NOMO-1 treated with dmso at 0.1 percent for 144 hours (cell line): ENCODE measurements at regions not wholly inside any gene's neighbourhood (a gene's known extent, or its start where the extent isn't known, plus 50 kb on each side); places are given as distances from the start of the nearest gene placed in this dataset.
"Not testable (repeated sequence)": the region's sequence is repeated elsewhere in the genome, so short reads cannot be mapped to it uniquely, and the experiment has no call there.

ENCODE experiments used
- DNase-seq: peaks from one replicate; lab custom pipeline; 2025; ENCODE audit not compliant: unreplicated experiment; lab: John Stamatoyannopoulos, UW

DNA sequence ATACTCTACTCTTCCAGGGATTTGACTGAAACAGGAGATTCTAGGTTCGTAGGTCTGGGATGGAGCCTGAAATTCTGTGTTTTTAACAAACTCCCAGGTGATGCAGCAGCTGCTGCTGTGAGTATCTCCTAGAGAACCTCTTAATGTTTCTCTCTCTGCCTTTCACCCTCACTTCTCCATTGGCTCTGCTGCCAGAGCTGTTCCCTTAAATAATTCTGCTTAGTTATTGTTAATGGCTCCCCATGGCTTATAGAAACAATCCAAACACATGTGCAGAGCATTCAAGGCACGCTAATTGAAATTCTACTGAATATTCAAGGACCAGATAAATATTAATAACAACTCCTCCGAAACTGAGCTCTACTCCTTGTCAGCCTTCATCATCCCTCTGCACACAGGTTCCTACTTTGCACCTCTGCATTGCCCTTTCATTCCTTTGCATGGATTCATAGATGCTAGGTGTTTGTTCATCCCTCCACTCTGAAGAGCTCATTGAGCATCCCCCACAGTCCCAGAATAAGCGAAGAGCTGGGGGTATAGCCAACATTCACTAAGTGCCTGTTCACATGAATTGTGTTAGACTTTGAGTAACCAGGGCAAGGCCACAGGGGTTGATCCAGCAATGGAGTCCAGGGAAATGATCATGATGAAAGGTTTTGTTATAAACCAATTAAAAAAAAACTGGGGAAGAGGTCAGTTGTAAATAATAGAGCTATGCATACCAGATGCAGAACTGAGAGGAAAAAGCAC is 488.4 kb upstream of the JAG1 start:
- no peak for DNase-seq

DNA sequence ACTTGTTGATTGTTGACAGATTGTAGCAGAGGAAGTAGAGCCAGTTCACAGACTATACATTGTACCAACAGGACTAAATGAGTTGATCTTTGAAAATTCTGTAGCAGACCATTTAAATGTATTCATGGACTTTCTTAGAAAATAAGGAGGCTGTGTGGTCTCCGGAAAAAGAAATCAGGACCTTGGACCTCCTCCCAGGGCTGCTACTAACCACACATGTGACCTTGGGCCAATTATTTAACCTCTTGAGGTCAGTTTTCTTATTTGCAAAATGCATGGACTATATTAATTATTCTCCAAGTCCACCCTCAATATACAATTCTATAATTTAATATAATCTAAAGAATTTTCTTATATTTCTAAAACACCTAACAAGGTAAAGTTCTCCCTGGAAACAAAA is 492.0 kb upstream of the JAG1 start:
- DNase-seq: no peak

DNA sequence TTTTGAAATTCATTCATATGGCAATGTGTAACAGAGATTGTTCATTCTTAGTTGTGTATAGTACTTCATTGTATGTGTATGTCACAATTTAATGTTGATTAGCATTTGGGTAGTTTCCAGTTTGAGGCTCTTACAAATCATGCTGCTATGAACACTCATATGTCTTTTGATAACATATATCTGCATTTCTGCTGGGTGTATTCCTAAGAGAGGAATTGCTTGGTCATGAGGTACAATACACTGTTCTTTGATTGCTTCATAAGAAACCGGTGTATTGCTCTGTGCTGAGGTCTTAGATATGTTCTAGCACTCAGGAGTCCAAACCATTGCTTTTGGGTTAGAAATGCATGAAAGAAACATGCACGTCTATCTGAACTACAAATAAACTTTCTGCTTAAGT is 492.9 kb upstream of the JAG1 start:
- no peak for DNase-seq

DNA sequence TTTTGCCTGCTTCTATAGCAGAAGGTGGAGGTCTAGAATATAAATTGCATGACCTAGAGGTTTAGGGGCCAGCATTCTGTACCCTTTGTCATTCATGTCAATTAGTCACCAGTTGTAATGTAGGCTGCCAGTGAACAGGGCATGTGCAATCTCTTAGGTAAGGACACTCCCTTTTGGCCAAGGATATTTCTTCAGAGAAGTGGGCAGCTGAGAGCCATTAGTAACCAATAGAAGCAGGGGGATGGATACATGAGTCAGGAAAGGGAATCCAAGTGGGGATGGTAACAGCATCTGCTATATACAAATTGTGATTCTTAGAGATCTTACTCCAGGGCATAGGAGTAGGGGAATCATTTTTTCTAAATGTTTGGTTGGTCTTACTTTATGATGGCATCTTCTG is 494.2 kb upstream of the JAG1 start:
- DNase-seq: no peak

DNA sequence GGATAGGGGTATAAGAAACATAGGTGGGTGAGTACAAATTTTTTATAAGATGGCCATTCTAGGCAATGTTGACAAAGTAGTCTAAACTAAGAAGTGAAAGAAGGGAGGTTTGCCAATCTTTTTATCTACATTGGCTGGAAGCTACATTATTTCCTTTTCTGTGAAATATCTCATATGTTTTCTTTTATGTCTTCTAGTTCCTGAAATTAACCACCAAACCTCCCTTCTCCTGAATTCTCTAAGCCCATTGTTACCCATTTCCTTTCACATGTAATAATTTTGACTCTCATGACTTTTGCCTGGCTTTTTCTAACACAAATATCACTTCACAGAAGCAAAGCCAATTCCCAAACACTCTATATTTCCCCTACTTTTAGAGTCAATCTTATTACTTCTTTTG is 496.2 kb upstream of the JAG1 start:
- no peak for DNase-seq

DNA sequence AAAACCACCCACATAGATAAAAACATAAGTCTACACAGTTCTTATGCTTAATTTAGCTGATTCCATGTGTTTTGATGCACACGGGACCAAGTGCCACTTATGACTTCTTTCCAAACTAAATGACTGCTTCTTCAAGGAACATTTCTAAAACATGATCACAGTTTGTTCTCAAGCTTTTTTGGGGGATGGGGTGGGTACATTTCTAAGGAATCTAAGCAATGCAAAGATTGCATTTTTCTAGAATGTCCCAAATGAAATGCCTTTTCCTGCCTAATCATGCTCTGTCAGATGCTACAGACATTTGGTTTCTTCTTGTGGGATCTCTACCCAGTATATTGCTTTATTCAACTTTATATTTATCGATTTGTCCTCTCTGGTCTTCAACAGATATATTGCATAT is 496.8 kb upstream of the JAG1 start:
- DNase-seq: no peak

DNA sequence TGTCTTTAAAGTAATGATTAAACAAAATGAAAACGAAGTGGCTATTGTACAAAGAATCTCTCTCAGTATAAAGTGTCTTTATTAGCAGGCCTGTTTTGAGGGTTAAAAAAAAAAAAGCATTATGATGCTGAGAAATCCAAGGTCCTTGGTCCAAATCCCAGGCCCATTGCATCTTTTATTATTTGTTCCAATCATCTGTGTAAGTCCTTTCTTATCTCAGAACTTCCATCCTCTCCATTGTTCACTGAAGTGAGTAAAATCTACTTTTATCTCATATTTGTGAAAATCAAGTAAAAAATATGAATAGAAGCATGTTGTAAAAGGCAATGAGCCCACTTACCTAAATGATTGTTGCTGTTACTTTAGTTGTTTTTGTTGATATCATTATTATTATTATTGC is 499.1 kb upstream of the JAG1 start:
- DNase-seq: no peak

DNA sequence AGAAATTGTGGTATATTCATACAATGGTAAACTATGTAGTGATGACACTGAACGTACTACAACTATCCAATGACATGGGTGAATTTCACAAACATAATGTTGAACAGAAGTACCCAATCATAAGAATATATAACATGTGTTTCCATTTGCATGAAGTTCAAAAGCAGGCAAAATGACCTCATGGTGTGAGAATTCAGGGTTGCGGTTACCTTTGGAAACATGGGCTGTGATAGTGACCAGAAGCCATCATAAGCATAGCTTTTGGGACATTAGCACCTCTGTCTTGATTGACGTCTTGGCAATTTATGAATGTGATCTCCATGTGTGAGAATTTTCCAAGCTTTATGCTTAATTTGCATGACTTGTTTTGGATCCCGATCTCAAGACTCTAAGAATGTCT is 500.1 kb upstream of the JAG1 start:
- DNase-seq: no peak

DNA sequence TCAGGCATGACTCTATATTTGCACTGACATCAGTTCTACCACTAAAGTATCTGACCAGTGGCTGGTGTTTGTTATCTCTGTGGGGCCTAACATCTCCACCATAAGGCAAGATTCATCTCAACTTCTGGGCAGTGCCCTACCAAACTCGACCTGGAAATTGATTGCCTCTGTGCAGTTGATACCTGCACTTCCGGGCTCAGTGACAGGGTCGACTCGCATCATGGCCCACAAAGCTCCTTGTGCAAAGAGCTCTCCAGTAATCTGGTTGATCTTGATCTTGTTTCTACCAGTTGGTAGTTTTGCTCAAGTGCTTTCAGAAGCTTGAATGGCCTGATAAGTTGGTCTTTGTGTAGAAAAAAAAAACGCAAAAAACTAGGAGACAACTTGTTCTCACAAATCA is 501.1 kb upstream of the JAG1 start:
- no peak for DNase-seq

DNA sequence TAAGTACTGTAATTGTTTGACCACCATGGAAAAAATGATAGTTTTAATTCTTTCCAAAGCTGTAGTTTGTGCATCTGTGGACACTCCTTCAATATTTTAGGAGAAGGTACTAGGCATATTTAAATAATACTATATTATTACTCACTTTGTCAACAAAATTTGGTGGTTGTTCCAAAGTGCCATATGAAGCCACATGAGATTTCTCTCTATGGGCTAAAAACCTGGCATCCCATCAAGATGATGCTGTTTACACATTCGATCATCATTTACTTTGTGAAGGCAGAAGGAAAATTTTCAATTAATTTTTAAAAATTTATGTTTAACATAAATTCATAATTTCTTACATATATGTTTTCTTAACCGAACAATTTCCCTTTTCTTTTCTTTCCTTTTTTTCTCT is 502.6 kb upstream of the JAG1 start:
- no peak for DNase-seq

DNA sequence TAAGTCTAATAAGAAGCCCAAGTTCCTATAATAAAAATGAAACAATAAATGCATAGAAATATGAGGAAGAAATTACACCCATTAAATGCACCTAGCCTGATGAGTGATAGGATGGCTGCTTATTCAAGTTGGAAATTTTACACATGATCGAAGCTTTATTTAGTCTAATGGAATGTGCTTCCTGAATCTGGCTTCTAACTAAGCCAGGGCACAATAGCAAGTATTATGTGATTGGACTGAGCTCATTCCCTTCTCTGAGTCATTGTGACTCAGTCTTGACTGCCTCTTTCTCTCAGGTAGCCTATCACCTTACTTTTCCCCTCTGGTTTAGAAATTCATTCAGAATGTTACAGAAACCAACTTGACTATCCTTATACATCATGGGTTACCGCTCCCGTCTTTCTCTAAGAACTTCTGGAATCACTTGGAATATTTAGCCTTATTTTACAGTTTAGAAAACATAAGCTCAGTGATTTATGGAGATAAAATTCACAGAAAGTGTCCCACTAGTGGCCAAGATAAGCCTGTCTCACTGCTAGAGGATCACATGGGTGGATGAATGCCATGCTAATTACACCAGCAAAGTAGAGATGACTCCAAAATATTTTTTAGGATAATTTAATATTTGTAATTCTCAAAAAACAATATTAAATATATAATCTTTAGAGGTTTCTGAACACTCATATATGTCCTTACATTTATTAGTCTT is 505.3 kb upstream of the JAG1 start:
- no peak for DNase-seq

DNA sequence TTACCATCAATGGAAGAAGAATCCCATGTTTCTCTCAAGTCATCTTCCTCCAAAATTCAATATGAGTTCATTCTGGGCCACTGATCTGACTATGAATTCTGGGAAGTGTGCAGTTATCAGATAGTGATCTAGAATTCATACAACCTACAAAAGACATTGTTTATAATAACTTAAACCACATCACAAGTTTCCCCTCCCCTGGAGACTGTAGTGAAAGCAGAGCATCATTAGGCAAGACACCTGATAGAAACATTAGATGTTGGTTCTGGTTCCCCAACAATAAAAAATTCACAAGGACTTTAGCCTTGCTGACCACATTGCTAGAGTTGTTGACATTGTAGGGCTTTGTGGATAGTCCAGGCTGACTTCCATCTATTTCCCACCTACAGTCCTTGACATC is 506.4 kb upstream of the JAG1 start:
- DNase-seq: no peak

DNA sequence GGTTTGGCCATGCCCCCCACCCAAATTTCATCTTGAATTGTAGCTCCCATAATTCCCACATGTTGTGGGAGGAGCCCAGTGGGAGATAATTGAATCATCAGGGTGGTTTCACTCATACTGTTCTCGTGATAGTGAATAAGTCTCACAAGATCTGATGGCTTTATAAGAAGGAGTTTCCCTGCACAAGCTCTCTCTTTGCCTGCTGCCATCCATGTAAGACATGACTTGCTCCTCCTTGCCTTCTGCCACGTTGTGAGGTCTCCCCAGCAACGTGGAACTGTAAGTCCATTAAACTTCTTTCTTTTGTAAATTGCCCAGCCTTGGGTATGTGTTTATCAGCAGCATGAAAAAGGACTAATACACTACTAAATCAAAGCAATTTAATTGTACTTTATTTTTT is 507.3 kb upstream of the JAG1 start:
- DNase-seq: not testable (repeated sequence)

DNA sequence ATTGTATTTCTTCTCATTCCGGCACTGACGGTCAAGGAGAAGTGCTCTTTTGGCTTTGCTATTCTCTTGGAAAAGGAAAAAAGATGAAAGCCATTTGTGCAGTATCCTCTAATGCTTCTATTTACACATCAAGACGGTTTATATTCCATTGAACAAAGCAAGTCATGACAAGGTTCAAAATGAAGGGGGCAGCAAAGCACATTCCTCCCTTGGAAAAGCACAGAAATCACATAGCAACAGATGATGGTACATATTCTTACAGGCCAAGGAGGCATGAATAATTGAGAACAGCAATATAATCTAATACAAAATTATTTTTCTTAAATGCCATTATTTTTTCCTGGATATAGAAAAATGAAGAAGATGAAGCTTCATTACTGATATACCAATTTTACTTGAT is 508.2 kb upstream of the JAG1 start:
- no peak for DNase-seq

DNA sequence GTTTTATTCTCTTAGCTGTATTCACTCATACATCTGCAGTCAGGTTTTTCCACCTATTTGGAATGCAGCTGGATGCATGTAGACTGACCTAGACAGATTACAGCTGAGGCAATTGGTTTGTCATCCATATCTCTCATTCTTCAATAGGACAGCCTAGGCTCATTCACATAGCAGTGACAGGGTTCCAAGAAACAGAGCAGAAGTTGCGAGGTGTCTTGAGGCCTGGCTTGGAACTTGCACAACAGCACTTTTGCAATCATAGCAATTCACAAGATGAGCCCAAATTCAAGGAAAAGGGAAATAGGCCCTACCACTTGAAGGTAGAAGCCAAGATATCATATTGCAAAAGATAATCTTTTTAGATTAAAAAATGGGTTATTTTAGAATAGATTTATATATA is 508.9 kb upstream of the JAG1 start:
- DNase-seq: peak; percentile 75

DNA sequence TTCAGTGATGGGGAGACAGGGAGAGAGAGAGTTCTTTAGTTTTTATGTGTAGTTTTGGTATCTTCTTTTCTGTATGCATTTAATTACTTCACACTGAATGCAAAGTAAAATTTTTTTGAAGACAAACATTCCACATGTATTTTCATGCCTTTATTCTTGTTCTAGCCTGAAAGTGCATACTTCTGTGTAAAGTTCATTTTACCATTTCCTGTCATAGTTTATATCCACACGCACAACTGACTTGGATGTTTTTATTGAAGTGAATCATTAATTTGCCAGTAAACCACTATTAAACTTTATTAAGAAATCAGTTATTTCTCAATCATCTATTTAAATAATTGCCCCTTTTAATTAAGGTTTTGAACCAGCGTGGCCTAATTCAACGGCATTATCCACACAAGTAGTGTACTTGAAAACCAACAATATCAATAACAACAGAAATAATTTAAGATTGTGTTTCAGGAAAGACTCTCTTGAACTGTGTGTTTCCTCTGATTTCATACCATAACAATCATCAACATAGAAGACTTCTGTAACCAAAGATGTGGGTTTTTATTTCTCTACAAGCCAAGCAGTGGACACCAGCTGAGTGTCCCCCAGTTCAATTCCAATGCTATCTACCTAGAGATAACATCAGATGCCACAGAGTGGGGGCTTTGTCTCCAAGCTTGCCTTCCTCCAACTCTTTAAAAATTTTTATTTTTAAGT is 512.7 kb upstream of the JAG1 start:
- DNase-seq: no peak

DNA sequence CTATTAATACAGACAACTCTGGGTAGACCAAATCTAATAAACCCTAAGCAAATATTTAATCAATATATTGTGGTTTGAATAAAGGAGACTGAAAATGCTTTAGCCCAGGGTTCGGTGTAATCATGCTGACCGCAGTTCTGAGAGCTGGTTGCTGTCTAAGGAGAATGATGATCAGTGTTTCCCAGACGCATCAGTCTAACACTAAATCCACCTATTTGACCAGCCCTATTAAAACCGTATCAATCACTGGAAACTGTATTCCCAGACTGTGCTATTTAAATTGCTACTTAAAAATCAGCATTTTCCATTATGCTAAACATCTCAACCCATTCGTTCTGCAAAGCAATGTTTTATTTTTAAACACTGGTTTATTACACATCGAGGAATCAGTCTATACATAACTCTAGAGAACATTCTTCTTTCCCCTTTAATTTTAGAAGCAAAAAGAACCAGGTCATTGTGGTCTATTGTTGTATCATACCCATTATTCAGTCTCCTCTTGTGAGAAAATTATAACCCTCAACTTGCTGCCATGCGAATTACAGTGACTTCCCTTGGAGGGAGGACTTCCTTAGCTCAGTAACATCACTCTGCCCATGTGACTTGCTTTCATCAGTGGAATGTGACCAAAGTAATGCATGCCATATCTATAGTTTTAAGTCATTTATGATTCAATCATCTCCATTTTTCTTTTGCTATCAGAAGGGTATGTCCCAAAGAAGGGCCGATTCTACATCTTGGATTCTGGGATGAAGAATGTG is 515.2 kb upstream of the JAG1 start:
- no peak for DNase-seq

DNA sequence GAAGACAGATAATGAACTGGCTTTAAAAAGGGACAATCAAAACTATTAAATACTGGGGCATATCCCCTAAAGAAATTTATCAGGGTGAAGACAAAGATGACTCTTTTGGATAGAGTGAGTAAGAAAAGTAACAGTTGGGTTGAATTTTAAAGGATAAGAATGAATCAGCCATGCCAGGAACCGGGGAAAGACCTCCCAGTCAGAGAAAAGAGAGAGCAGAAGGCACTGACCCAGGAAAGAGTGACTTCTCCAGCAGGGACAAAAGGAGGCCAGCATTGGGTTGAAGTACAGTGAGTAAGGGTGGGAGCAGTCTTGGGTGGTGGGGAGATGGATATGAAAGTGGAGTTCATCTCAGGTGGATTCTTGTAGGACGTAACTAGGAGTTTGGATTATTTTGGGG is 516.9 kb upstream of the JAG1 start:
- no peak for DNase-seq

DNA sequence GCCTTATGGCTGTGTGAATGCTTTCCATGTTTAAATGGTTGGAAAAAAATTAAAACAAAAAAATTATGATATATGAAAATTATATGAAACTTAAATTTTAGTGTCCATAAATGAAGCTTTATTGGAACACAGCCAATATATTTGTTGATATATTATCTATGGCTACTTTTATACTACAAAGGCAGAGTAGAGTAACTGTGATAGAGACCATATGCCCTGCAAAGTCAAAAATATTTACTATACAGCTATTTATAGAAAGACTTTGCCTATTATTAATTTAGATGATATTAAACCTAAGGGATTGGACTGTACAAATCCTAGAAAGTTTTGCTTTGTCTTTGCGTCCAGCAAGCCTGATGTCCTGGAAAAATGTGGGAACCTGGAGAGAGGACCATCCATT is 518.3 kb upstream of the JAG1 start:
- DNase-seq: no peak

DNA sequence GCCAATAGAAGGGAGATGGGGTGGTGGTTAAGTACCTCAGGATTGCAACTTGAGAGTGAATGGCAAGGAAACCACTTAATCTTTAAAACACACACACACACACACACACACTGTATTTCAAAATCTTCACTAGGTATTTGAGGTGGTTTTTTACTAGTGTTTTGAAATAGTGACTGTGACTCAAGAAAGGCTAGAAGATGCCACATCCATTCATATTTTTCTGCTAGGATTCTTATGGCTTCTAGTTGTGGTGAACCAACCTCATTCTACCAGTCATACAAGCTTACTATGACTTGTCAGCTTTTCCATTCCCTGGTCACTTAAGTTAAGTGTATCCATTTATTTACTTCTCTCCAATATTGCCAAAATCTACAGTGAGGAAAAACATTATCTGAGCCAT is 519.4 kb upstream of the JAG1 start:
- DNase-seq: no peak

DNA sequence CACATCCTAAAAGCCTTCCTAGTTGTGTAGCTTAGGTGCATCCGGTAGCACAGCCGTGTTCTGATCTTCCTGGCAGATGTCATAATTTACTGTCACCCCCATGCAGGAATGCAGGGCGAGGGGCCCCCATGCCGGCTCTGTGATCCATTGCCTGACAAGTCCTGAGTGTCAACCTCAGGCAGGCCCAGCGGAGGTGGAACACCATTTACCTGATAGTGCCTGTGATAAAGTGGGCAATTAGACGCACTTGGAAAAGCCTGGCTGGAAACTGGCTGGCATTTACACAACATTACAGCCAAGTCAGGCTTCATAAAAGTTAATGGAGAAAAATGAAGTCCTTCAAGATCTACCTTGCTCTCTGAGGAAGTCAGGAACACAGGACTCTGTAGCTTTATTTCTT is 521.4 kb upstream of the JAG1 start:
- DNase-seq: no peak
